Body of pancreas (tissue), 4 donors: ENCODE measurements at regions not wholly inside any gene's neighbourhood (a gene's known extent, or its start where the extent isn't known, plus 50 kb on each side); places are given as distances from the start of the nearest gene placed in this dataset.

Source experiments
- ATAC-seq: fragments of 150-250 bp; one replicate; pipeline ENCODE4 v1.9.1; 2016
- DNase-seq, 4 donors: peaks; one replicate each; pipeline ENCODE4 v3.0.0-alpha.2; 2019
- H3K27ac ChIP-seq, 4 donors: fragments of 200-600 bp; sonication (generic); 1 replicate in 3 of 4; 2 replicates in 1 of 4; pipeline versions ENCODE4 v1.5.1 to v1.6.1; 2016 to 2019; ENCODE audit warnings: mild to moderate bottlenecking in 1 of 4, mixed read lengths in 1 of 4, moderate library complexity in 1 of 4
- H3K27me3 ChIP-seq, 2 donors: fragments of 200-600 bp; sonication (generic); one replicate each; pipeline ENCODE4 v1.6.0; 2016; ENCODE audit warnings: mild to moderate bottlenecking in 1 of 2
- H3K36me3 ChIP-seq, 2 donors: fragments of 200-600 bp; sonication (generic); replicated peaks in 1 of 2; 2 replicates each; pipeline ENCODE4 v1.5.1; 2016; ENCODE audit warnings: low read depth in 2 of 2; ENCODE audit not compliant: insufficient read depth in 1 of 2
- H3K4me1 ChIP-seq: fragments of 200-600 bp; sonication (generic); one replicate; pipeline ENCODE4 v1.6.0; 2016
- H3K4me3 ChIP-seq, 2 donors: fragments of 200-600 bp; sonication (generic); 1 replicate in 1 of 2; 2 replicates in 1 of 2; pipeline ENCODE4 v1.5.1; 2016 to 2019
- H3K9me3 ChIP-seq, 3 donors: fragments of 200-600 bp; sonication (generic); 1 replicate in 2 of 3; 2 replicates in 1 of 3; pipeline ENCODE4 v1.5.1; 2016
- POLR2A ChIP-seq, 3 donors: fragments of 450-650 bp; IDR thresholded peaks; one replicate each; pipeline ENCODE4 v1.6.1; 2016; ENCODE audit warnings: antibody characterized with exemption in 3 of 3, mild to moderate bottlenecking in 2 of 3
- WGBS, 2 donors: methylation state at CpG; one replicate each; pipeline ENCODE4 v1.1.5; 2017; 5-methylcytosine and 5-hydroxymethylcytosine counted together
- intact Hi-C: fragments of 100-400 bp; cut with DNase I; formaldehyde crosslinking; loops from one replicate; pipeline ENCODE4 v1.15.1; 2023
- TF ChIP-seq, protein P1 (sequence below), 7 experiments: fragments of 450-650 bp in 4 of 7; fragments of 200-600 bp in 3 of 7; sonication (generic) in 3 of 7; IDR thresholded peaks; one replicate each; pipeline ENCODE4 v1.5.1; 2016 to 2019; ENCODE audit warnings: antibody characterized with exemption in 7 of 7

DNA sequence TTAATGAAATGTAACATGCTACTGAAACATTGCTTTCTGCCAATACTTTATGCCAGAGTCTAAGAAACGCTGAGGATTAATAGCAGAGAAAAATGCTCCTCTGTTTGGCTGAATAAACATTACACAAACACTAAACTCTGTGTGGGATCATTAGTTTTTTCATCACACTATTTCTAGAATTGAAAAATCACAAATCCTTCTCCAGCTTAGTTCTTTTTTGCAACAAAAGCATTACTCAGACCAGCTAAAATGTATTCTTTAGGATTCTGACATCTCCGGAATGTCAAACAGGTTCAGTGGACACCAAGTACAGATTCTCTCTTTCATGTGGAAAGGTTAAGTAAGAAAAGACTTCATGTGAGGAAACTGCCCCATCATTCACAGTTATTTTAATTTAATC is 226.9 kb downstream of the SIM1 start:
- no peak overlapping the region for H3K27ac ChIP-seq
- no peaks in the 10 kb centered on the region for H3K27me3 ChIP-seq
- DNase-seq (no peak), ATAC-seq (no peak)
- WGBS, 2 donors = 29 to 30% methylated on average over 2 of the region's 2 CpGs
- H3K9me3 ChIP-seq = no peaks in the 10 kb centered on the region
- H3K36me3 ChIP-seq = no peaks in the 10 kb centered on the region
- no peaks in the 10 kb centered on the region for H3K4me1 ChIP-seq
- intact Hi-C loops = no loop called here
- no peak for TF ChIP-seq POLR2A (IDR thresholded peaks at IDR 0.05)
- TF ChIP-seq, protein P1, sequence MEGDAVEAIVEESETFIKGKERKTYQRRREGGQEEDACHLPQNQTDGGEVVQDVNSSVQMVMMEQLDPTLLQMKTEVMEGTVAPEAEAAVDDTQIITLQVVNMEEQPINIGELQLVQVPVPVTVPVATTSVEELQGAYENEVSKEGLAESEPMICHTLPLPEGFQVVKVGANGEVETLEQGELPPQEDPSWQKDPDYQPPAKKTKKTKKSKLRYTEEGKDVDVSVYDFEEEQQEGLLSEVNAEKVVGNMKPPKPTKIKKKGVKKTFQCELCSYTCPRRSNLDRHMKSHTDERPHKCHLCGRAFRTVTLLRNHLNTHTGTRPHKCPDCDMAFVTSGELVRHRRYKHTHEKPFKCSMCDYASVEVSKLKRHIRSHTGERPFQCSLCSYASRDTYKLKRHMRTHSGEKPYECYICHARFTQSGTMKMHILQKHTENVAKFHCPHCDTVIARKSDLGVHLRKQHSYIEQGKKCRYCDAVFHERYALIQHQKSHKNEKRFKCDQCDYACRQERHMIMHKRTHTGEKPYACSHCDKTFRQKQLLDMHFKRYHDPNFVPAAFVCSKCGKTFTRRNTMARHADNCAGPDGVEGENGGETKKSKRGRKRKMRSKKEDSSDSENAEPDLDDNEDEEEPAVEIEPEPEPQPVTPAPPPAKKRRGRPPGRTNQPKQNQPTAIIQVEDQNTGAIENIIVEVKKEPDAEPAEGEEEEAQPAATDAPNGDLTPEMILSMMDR (IDR thresholded peaks at IDR 0.05) = no peak
- H3K4me3 ChIP-seq = no peak overlapping the region

DNA sequence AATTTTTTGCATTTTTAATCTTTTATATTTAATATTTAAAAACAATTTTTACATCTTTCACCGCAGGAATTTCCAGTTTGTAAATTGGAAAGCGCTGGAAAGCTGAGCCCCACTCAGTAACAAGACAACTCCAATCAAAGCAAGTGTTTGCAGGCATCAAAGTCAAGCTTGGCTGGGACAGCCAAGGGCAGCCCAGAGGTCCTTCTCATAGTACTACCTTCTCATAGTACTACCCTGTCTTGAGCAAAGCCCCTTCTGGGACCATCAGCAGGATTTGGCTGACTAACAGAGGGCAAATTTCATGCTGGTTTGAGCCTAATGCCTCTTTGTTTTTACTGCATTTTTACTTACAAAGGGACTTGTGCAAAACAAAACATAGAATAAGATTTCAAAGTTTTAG is 228.3 kb downstream of the SIM1 start:
- WGBS, 2 donors = 89 to 97% methylated on average over 2 of the region's 2 CpGs
- no peak for TF ChIP-seq POLR2A (IDR thresholded peaks at IDR 0.05)
- TF ChIP-seq, protein P1 (IDR thresholded peaks at IDR 0.05) = no peak
- Histone ChIP-seq H3K27me3 (no peaks in the 10 kb centered on the region), H3K36me3 (no peaks in the 10 kb centered on the region), H3K4me1 (no peaks in the 10 kb centered on the region), H3K9me3 (no peaks in the 10 kb centered on the region), H3K27ac (no peak overlapping the region), H3K4me3 (no peak overlapping the region)
- no peak for DNase-seq
- intact Hi-C loops = no loop called here
- no peak for ATAC-seq

DNA sequence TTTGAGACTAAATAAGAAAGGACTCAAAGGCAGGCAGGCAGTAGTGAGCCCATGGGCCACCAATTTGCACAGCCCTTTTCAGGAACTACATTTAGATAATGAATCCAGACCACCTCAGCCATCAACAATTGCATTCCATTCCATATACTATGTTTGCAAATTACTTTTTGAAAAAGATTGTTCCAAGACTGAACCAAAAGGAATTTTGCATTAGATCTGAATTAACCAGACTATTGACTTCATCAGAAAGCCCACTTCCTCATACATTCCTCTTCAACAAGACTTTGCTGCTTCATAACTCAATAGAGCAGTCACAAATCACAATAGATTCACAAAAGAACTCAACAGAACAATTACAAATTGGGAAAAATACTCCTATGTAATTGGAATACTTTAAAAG is 229.1 kb downstream of the SIM1 start:
- H3K27me3 ChIP-seq = no peaks in the 10 kb centered on the region
- H3K4me3 ChIP-seq = no peak overlapping the region
- H3K27ac ChIP-seq = no peak overlapping the region
- H3K36me3 ChIP-seq = no peaks in the 10 kb centered on the region
- intact Hi-C loops = no loop called here
- no peaks in the 10 kb centered on the region for H3K4me1 ChIP-seq
- no peak for TF ChIP-seq POLR2A (IDR thresholded peaks at IDR 0.05)
- TF ChIP-seq, protein P1 (IDR thresholded peaks at IDR 0.05) = no peak
- DNase-seq = no peak
- ATAC-seq = no peak
- no peaks in the 10 kb centered on the region for H3K9me3 ChIP-seq

DNA sequence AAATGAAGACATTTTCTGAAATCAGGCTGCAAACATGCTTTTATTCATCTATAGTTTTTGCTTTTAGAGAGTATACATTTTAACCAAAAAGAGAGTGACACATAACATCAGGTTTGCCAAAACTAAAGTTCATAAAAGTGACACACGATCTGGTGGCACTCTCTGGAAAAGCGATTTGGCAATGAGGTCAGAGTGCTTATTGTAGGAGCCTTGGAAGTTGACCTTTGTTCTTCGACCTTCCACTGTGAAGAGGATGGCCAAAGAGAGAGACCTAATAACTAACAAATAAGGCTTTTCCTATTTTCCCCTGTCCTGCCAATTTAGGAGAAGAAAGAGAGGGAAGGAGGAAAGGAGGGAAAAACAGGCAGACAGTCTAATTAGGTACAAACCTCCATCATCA is 230.1 kb downstream of the SIM1 start:
- DNase-seq = no peak
- H3K27me3 ChIP-seq = no peaks in the 10 kb centered on the region
- TF ChIP-seq, protein P1 (IDR thresholded peaks at IDR 0.05) = no peak
- no peak for TF ChIP-seq POLR2A (IDR thresholded peaks at IDR 0.05)
- WGBS, 2 donors = 63 to 85% methylated on average over 3 of the region's 3 CpGs
- intact Hi-C loops = no loop called here
- H3K36me3 ChIP-seq = no peaks in the 10 kb centered on the region
- H3K27ac ChIP-seq = no peak overlapping the region
- no peak overlapping the region for H3K4me3 ChIP-seq
- H3K9me3 ChIP-seq = no peaks in the 10 kb centered on the region
- H3K4me1 ChIP-seq = peaks cover 5% of the 10 kb centered on the region
- no peak for ATAC-seq

DNA sequence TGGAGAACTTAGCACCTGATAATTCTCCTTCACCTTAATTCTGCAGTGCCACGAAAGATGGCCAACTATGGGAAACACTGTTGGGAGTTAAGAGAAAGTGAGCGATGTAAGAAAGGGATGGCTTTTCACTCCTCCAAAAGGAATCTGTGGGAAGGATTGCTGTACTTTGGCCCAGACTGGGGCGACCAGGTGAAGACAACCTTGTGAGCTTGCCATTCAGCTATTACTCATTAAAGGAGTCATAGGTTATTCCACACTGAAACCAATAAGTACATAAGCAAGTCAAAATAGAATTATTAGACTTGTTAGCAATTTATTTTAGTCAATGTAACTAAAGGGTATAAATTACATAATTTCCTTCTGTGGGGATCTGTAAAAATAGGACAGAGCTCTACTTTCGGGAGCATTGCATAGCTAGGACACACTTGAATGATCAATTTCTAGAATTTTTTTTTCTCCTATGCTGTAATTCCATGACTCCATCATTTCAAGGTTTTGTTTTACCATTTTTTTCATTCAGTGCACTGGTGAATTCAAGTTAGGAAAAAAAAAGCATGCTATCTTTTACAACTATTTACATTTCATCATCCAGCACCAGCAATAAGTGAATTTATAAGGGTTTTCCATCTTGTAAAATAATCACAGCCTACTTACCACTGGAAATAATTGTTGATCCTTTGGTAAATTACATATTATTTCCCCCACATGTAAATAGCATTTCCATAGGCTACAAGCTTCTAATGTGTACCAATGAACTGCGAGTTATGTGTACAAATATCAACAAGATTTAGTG is 231.7 kb downstream of the SIM1 start:
- no peak overlapping the region for H3K27ac ChIP-seq
- 89 to 92% methylated on average over 5 of the region's 5 CpGs for WGBS, 2 donors

More for the DNA sequence above, 231.7 kb downstream of the SIM1 start:
- Histone ChIP-seq H3K4me3 (no peak overlapping the region), H3K36me3 (no peaks in the 10 kb centered on the region), H3K27me3 (no peaks in the 10 kb centered on the region), H3K9me3 (no peaks in the 10 kb centered on the region), H3K4me1 (peaks cover 15% of the 10 kb centered on the region)
- TF ChIP-seq, protein P1 (IDR thresholded peaks at IDR 0.05) = no peak
- no peak for TF ChIP-seq POLR2A (IDR thresholded peaks at IDR 0.05)
- ATAC-seq (no peak), DNase-seq (no peak)
- intact Hi-C loops = no loop called here
